Upper lobe of left lung (tissue), 4 donors: ENCODE measurements at regions not wholly inside any gene's neighbourhood (a gene's known extent, or its start where the extent isn't known, plus 50 kb on each side); places are given as distances from the start of the nearest gene placed in this dataset.

Source experiments
- POLR2AphosphoS5 ChIP-seq, 2 donors: sonication (generic); formaldehyde crosslinking; IDR thresholded peaks; one replicate each; pipeline ENCODE4 v1.5.1; 2017; ENCODE audit warnings: antibody characterized with exemption in 2 of 2
- TF ChIP-seq, protein P1 (sequence below), 6 experiments: fragments of 450-650 bp in 4 of 6; fragments of 200-600 bp in 2 of 6; sonication (generic) in 2 of 6; IDR thresholded peaks; one replicate each; pipeline ENCODE4 v1.5.1; 2016 to 2019; ENCODE audit warnings: antibody characterized with exemption in 6 of 6

DNA sequence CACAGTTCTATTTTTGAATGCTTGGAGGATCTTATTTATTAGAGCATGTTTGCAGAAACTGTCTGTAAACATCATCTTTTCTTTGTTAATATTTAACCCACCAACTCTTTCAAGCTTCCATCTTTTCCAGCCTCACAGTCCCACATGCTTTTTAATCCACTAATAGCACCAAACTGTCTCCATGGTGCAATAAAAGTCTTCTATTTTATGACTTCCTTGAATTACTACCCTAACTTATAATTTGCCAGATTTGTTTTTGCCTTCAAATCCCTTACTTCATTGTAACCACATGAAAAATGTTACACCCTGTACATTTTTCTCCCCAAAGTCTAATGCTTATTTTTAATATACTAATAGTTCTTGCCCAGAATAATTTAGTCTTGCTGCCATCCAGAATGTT lies 792.6 kb downstream of the PLCL1 start:
- TF ChIP-seq, protein P1, sequence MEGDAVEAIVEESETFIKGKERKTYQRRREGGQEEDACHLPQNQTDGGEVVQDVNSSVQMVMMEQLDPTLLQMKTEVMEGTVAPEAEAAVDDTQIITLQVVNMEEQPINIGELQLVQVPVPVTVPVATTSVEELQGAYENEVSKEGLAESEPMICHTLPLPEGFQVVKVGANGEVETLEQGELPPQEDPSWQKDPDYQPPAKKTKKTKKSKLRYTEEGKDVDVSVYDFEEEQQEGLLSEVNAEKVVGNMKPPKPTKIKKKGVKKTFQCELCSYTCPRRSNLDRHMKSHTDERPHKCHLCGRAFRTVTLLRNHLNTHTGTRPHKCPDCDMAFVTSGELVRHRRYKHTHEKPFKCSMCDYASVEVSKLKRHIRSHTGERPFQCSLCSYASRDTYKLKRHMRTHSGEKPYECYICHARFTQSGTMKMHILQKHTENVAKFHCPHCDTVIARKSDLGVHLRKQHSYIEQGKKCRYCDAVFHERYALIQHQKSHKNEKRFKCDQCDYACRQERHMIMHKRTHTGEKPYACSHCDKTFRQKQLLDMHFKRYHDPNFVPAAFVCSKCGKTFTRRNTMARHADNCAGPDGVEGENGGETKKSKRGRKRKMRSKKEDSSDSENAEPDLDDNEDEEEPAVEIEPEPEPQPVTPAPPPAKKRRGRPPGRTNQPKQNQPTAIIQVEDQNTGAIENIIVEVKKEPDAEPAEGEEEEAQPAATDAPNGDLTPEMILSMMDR (IDR thresholded peaks at IDR 0.05): no peak
- TF ChIP-seq POLR2AphosphoS5 (IDR thresholded peaks at IDR 0.05): no peak
